ENCODE measurements at regions not wholly inside any gene's neighbourhood (a gene's known extent, or its start where the extent isn't known, plus 50 kb on each side); places are given as distances from the start of the nearest gene placed in this dataset.

DNA sequence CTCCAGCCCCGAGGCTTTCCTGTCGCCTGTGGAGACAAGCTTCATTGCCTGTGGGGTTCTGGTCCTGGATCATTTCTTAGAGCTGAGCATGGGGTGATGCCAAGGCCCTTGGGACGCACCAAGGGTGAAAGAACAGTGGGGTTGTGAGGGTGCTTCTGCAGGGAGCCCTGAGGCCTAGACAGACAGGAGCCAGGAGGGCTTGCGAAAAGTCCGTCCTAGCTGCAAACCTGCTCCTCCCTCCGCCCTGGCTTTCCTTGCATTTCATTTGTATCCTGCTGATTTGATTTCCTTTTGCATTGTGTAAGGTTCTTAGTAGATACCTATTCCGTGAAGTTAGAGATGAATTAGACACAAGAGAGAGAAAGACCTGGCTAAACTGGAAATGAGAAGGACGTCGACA lies 286.9 kb upstream of the C2CD4B start:
- H3K4me1 ChIP-seq (ENCODE audit: control insufficient read depth, insufficient read depth, low read length): peaks cover 45% of the 10 kb centered on the region
- no peaks in the 10 kb centered on the region for H3K9me3 ChIP-seq (ENCODE audit: control insufficient read depth, insufficient read depth, low read length)
- peaks cover 3% of the 10 kb centered on the region for H3K36me3 ChIP-seq (ENCODE audit: control insufficient read depth, insufficient read depth, low read length)
- no peak for DNase-seq (ENCODE audit: low read depth in 4 of 6, low spot score in 6 of 6)
- H3K27me3 ChIP-seq (ENCODE audit: control insufficient read depth, insufficient read depth, low read length): no peaks in the 10 kb centered on the region
- no peak overlapping the region for H3K27ac ChIP-seq (ENCODE audit: low read depth, low read length)
- no peak overlapping the region for H3K4me3 ChIP-seq (ENCODE audit: low read depth, low read length)
- 66% methylated on average over 3 of the region's 9 CpGs for WGBS (ENCODE audit: insufficient coverage)

GRCh38 chr15:62452667-62453066 lies 287.6 kb upstream of the C2CD4B start:
- WGBS (ENCODE audit: insufficient coverage): 78% methylated on average over 1 of the region's 4 CpGs
- peaks cover 45% of the 10 kb centered on the region for H3K4me1 ChIP-seq (ENCODE audit: control insufficient read depth, insufficient read depth, low read length)
- no peak overlapping the region for H3K27ac ChIP-seq (ENCODE audit: low read depth, low read length)
- peaks cover 3% of the 10 kb centered on the region for H3K36me3 ChIP-seq (ENCODE audit: control insufficient read depth, insufficient read depth, low read length)
- no peak overlapping the region for H3K4me3 ChIP-seq (ENCODE audit: low read depth, low read length)
- no peaks in the 10 kb centered on the region for H3K9me3 ChIP-seq (ENCODE audit: control insufficient read depth, insufficient read depth, low read length)
- no peak for DNase-seq (ENCODE audit: low read depth in 4 of 6, low spot score in 6 of 6)
- no peaks in the 10 kb centered on the region for H3K27me3 ChIP-seq (ENCODE audit: control insufficient read depth, insufficient read depth, low read length)

GRCh38 chr15:62453375-62453774 lies 288.3 kb upstream of the C2CD4B start:
- DNase-seq (ENCODE audit: low read depth in 4 of 6, low spot score in 6 of 6): no peak
- H3K4me3 ChIP-seq (ENCODE audit: low read depth, low read length): no peak overlapping the region
- 60% methylated on average over 1 of the region's 3 CpGs for WGBS (ENCODE audit: insufficient coverage)
- H3K27ac ChIP-seq (ENCODE audit: low read depth, low read length): peak overlapping the region; percentile 7
- peaks cover 44% of the 10 kb centered on the region for H3K4me1 ChIP-seq (ENCODE audit: control insufficient read depth, insufficient read depth, low read length)
- H3K9me3 ChIP-seq (ENCODE audit: control insufficient read depth, insufficient read depth, low read length): no peaks in the 10 kb centered on the region
- H3K27me3 ChIP-seq (ENCODE audit: control insufficient read depth, insufficient read depth, low read length): no peaks in the 10 kb centered on the region
- peaks cover 3% of the 10 kb centered on the region for H3K36me3 ChIP-seq (ENCODE audit: control insufficient read depth, insufficient read depth, low read length)

DNA sequence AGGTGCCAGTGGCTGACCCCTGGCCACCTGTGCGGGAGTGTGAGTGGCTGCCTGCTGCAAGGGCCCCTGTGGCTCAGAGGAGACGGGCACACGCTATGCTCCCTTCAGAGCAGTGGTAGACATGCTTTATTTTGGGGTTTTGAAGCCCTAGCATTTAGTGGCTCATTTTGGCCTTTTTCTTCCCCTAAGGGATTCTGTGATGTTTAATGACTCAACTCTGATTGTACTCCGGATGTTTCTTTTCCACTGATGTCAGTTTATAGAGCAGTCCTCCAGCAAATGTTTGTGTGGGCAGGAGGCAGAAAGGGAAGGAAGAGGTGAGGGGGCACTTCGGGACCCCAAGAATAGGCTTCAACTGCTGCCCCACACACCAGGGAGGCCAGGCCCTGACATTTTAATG lies 288.9 kb upstream of the C2CD4B start:
- no peak for DNase-seq (ENCODE audit: low read depth in 4 of 6, low spot score in 6 of 6)
- Histone ChIP-seq H3K36me3 (ENCODE audit: control insufficient read depth, insufficient read depth, low read length) (peaks cover 3% of the 10 kb centered on the region), H3K4me1 (ENCODE audit: control insufficient read depth, insufficient read depth, low read length) (peaks cover 44% of the 10 kb centered on the region), H3K9me3 (ENCODE audit: control insufficient read depth, insufficient read depth, low read length) (no peaks in the 10 kb centered on the region), H3K27ac (ENCODE audit: low read depth, low read length) (peak overlapping the region; percentile 7), H3K27me3 (ENCODE audit: control insufficient read depth, insufficient read depth, low read length) (no peaks in the 10 kb centered on the region), H3K4me3 (ENCODE audit: low read depth, low read length) (no peak overlapping the region)
- 68% methylated on average over 3 of the region's 5 CpGs for WGBS (ENCODE audit: insufficient coverage)

DNA sequence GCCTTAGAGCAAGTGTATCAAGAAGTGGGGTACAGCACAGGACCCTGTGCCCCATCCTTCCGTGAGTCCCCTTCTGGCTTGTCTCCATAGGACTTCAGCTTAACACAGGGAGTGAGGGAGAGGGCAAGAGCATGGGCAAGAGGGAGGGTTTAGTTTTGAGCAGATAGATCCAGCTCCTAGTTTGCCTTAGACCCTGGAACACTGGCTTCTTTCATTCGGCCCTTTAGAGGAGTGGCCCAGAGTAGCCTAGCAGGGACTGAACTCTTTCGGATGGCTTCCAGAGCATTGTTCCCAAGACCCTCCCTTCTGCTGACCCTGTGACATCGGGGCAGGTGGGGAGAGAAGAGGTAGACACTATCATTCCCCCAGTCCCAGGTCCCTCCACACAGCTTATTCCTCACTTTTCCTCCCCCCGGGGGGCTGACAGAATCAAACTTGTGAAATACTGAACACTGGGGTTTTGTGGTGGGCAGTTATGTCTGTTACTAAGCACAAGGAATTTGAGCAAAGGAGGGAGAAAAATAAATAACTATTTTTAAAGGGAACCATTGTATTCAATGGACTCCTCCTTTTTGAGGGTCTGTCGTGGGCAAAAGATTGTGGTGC lies 289.6 kb upstream of the C2CD4B start:
- no peak for DNase-seq (ENCODE audit: low read depth in 4 of 6, low spot score in 6 of 6)
- no peaks in the 10 kb centered on the region for H3K9me3 ChIP-seq (ENCODE audit: control insufficient read depth, insufficient read depth, low read length)
- no peak overlapping the region for H3K4me3 ChIP-seq (ENCODE audit: low read depth, low read length)
- no peaks in the 10 kb centered on the region for H3K27me3 ChIP-seq (ENCODE audit: control insufficient read depth, insufficient read depth, low read length)
- no peak overlapping the region for H3K27ac ChIP-seq (ENCODE audit: low read depth, low read length)
- H3K36me3 ChIP-seq (ENCODE audit: control insufficient read depth, insufficient read depth, low read length): peaks cover 3% of the 10 kb centered on the region
- WGBS (ENCODE audit: insufficient coverage): 72% methylated on average over 3 of the region's 6 CpGs
- H3K4me1 ChIP-seq (ENCODE audit: control insufficient read depth, insufficient read depth, low read length): peaks cover 40% of the 10 kb centered on the region

DNA sequence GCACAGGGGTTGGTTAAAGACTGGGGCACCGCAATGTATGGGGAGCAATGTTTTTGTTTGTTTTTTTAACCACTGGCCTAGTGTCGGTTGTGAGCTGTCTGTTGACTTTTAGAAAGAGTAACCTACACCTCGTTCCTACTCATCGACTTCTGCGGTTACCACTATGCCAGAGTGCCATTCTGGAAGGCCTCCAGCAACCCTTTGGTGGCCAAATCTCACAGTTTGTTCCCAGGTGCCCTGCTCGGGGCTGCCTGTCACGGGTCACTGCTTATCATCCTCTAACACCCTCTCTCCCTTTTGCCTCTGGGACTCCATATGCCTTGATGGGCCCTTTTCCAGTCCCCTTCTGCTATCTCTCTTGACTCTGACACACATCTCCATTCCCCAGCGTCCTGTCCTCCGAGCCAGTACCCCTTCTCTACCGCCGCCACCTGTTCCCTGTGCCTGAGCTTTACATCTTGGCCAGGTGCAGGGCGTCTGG lies 290.4 kb upstream of the C2CD4B start:
- Histone ChIP-seq H3K27ac (ENCODE audit: low read depth, low read length) (no peak overlapping the region), H3K9me3 (ENCODE audit: control insufficient read depth, insufficient read depth, low read length) (no peaks in the 10 kb centered on the region), H3K4me1 (ENCODE audit: control insufficient read depth, insufficient read depth, low read length) (peaks cover 40% of the 10 kb centered on the region), H3K4me3 (ENCODE audit: low read depth, low read length) (no peak overlapping the region), H3K27me3 (ENCODE audit: control insufficient read depth, insufficient read depth, low read length) (no peaks in the 10 kb centered on the region), H3K36me3 (ENCODE audit: control insufficient read depth, insufficient read depth, low read length) (peaks cover 3% of the 10 kb centered on the region)
- 81% methylated on average over 9 of the region's 12 CpGs for WGBS (ENCODE audit: insufficient coverage)
- no peak for DNase-seq (ENCODE audit: low read depth in 4 of 6, low spot score in 6 of 6)

DNA sequence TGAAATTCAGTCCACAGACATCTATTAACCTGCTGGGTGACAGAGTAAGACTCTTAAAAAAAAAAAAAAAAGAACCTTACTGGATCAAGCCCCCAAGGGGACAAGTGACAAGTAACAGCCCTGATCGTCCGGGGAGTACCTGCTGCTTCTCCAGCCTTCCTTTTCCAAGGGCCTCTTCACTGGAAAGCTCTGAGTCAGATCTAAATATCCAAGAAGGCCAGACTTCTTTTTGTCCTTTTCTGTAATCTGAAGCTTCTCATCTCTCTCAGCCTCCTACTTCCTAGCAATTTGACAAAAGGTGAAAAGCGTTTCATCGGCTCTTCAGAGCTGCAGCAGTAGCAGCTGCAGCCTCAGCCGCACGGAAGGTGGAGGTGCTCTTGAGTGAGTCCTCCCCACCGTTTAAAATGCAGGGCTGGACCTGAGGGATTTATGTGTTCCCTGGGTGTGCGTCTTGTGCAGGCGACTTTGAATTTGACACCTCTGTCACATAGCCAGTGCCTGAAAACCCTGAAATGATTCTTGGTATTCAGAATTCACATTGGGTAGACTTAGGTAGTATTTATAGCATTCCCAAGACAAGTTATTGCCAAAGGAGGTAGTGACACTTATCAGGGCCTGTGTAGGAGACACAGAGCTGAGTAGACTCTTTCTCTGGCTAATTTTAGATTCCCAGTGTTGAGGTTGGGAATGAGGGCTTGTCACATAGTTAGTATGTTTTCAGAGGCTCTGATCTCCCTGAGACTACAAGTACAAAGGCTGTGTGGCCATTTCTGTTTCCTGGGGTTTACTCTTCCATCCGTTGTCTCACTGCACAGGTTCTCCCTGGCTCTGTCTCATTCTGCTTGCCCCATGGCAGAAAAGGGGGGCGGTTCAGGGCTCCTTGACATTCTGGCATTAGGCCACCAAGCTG lies 291.2 kb upstream of the C2CD4B start:
- no peaks in the 10 kb centered on the region for H3K9me3 ChIP-seq (ENCODE audit: control insufficient read depth, insufficient read depth, low read length)
- H3K27ac ChIP-seq (ENCODE audit: low read depth, low read length): no peak overlapping the region
- H3K4me1 ChIP-seq (ENCODE audit: control insufficient read depth, insufficient read depth, low read length): peaks cover 40% of the 10 kb centered on the region
- no peaks in the 10 kb centered on the region for H3K27me3 ChIP-seq (ENCODE audit: control insufficient read depth, insufficient read depth, low read length)
- DNase-seq (ENCODE audit: low read depth in 4 of 6, low spot score in 6 of 6): no peak
- 63% methylated on average over 9 of the region's 11 CpGs for WGBS (ENCODE audit: insufficient coverage)
- H3K36me3 ChIP-seq (ENCODE audit: control insufficient read depth, insufficient read depth, low read length): peaks cover 3% of the 10 kb centered on the region
- no peak overlapping the region for H3K4me3 ChIP-seq (ENCODE audit: low read depth, low read length)

DNA sequence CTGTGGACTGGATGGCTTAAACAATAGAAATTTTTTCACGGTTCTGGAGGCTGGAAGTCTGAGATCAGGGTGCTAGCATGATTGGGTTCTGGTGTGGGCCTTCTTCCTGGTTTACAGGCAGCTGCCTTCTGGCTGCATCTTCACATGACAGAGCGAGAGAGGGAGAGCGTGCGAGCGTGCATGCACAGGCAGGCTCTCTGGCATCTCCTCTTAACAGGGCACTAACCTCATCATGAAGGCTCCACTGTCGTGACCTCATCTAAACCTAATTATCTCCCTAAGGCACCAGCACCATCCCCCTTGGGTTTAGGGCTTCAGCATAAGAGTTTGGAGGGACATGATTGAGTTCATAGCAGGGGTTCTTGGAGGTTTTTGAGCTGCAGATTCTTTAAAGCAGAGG lies 292.0 kb upstream of the C2CD4B start:
- H3K27ac ChIP-seq (ENCODE audit: low read depth, low read length): no peak overlapping the region
- 74% methylated on average over 2 of the region's 6 CpGs for WGBS (ENCODE audit: insufficient coverage)
- no peaks in the 10 kb centered on the region for H3K27me3 ChIP-seq (ENCODE audit: control insufficient read depth, insufficient read depth, low read length)

DNA sequence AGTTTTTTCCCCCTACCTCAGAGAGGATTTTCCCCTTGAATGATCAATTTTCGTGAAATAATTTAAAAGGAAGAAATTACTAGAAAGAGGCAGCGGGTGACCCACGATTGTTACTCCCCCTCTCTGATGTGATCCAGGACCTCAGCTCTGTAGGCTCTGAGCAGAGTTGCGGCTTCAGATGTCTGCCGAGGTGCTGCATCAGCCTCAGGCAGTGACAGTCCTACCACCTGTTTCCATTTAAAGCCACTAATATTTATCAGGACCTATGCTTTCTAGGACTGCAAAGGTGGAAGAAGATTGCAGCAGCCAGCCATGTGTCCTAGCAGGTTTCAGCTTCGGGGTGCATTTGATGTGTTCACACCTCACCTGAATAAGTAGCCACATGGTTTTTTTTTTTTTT lies 294.8 kb upstream of the C2CD4B start:
- Histone ChIP-seq H3K27me3 (ENCODE audit: control insufficient read depth, insufficient read depth, low read length) (no peaks in the 10 kb centered on the region), H3K9me3 (ENCODE audit: control insufficient read depth, insufficient read depth, low read length) (no peaks in the 10 kb centered on the region), H3K4me3 (ENCODE audit: low read depth, low read length) (no peak overlapping the region), H3K27ac (ENCODE audit: low read depth, low read length) (no peak overlapping the region), H3K36me3 (ENCODE audit: control insufficient read depth, insufficient read depth, low read length) (no peaks in the 10 kb centered on the region), H3K4me1 (ENCODE audit: control insufficient read depth, insufficient read depth, low read length) (peaks cover 35% of the 10 kb centered on the region)
- DNase-seq (ENCODE audit: low read depth in 4 of 6, low spot score in 6 of 6): no peak
- 95% methylated on average over 3 of the region's 6 CpGs for WGBS (ENCODE audit: insufficient coverage)

More for the DNA sequence above, 292.0 kb upstream of the C2CD4B start:
- H3K4me3 ChIP-seq (ENCODE audit: low read depth, low read length): no peak overlapping the region
- DNase-seq (ENCODE audit: low read depth in 4 of 6, low spot score in 6 of 6): no peak
- peaks cover 39% of the 10 kb centered on the region for H3K4me1 ChIP-seq (ENCODE audit: control insufficient read depth, insufficient read depth, low read length)
- H3K9me3 ChIP-seq (ENCODE audit: control insufficient read depth, insufficient read depth, low read length): no peaks in the 10 kb centered on the region
- H3K36me3 ChIP-seq (ENCODE audit: control insufficient read depth, insufficient read depth, low read length): peaks cover 3% of the 10 kb centered on the region

DNA sequence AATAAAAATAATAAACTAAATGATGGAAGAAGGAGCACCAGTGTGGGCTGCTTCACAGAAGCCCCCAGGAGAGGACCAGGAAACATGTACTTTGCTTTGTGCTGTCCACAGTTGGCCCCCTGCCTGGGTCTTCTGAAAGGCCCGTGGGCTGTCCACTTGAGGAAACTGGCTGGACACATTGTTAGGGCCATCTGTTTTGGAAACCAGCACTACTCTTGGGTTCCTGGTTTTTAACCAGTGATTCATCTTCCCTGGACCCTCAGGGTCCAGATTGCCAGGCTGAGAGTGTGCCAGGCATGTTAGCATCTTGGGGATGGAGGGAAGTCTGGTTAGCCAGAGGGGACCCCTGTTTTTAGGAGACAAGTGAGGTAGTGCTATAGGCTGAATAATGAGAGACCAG lies 297.2 kb upstream of the C2CD4B start:
- no peak overlapping the region for H3K27ac ChIP-seq (ENCODE audit: low read depth, low read length)
- no peak for DNase-seq (ENCODE audit: low read depth in 4 of 6, low spot score in 6 of 6)
- H3K9me3 ChIP-seq (ENCODE audit: control insufficient read depth, insufficient read depth, low read length): no peaks in the 10 kb centered on the region
- no peaks in the 10 kb centered on the region for H3K27me3 ChIP-seq (ENCODE audit: control insufficient read depth, insufficient read depth, low read length)
- 13% methylated on average over 1 of the region's 1 CpG for WGBS (ENCODE audit: insufficient coverage)
- no peak overlapping the region for H3K4me3 ChIP-seq (ENCODE audit: low read depth, low read length)
- H3K4me1 ChIP-seq (ENCODE audit: control insufficient read depth, insufficient read depth, low read length): peaks cover 24% of the 10 kb centered on the region
- H3K36me3 ChIP-seq (ENCODE audit: control insufficient read depth, insufficient read depth, low read length): no peaks in the 10 kb centered on the region
